Ovary (tissue), 3 donors: ENCODE measurements at regions not wholly inside any gene's neighbourhood (a gene's known extent, or its start where the extent isn't known, plus 50 kb on each side); places are given as distances from the start of the nearest gene placed in this dataset.

Experiments used
- EP300 ChIP-seq: sonication (generic); formaldehyde crosslinking; IDR thresholded peaks from one replicate; pipeline ENCODE4 v1.6.1; 2017; ENCODE audit warnings: antibody characterized with exemption
- POLR2A ChIP-seq: fragments of 450-650 bp; IDR thresholded peaks from one replicate; pipeline ENCODE4 v1.6.1; 2017; ENCODE audit warnings: antibody characterized with exemption, mild to moderate bottlenecking, moderate library complexity
- TF ChIP-seq, protein P1 (sequence below), 3 donors: fragments of 450-650 bp in 2 of 3; fragments of 200-600 bp in 1 of 3; IDR thresholded peaks; one replicate each; pipeline versions ENCODE4 v1.5.1 to v1.8.0; 2016 to 2022; ENCODE audit warnings: antibody characterized with exemption in 3 of 3, mild to moderate bottlenecking in 1 of 3
- donor health status: DM: no; HTN: no; CAD: no.

DNA sequence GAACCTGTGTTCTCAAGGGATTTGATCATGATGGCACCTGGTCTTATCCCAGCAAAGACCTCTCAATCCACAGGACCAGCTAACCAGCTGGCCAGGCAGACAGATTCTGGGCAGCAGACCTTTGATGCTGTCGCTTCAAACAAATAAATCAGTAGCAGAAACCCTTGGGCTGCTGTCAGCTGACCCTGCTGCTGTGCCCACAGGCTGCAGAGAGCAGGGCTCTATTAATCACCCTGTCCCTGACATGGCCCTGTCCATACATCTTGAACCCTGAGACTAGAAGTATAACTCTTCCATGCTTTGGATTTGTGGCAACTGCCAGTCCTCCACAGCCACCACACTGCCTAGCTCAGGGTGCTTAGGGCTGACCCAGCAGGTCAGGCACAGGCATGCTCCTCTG is 244.1 kb upstream of the PODXL start:
- TF ChIP-seq, protein P1, sequence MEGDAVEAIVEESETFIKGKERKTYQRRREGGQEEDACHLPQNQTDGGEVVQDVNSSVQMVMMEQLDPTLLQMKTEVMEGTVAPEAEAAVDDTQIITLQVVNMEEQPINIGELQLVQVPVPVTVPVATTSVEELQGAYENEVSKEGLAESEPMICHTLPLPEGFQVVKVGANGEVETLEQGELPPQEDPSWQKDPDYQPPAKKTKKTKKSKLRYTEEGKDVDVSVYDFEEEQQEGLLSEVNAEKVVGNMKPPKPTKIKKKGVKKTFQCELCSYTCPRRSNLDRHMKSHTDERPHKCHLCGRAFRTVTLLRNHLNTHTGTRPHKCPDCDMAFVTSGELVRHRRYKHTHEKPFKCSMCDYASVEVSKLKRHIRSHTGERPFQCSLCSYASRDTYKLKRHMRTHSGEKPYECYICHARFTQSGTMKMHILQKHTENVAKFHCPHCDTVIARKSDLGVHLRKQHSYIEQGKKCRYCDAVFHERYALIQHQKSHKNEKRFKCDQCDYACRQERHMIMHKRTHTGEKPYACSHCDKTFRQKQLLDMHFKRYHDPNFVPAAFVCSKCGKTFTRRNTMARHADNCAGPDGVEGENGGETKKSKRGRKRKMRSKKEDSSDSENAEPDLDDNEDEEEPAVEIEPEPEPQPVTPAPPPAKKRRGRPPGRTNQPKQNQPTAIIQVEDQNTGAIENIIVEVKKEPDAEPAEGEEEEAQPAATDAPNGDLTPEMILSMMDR (IDR thresholded peaks at IDR 0.05): no peak
- TF ChIP-seq POLR2A (no peak), EP300 (no peak)
